ENCODE measurements at regions not wholly inside any gene's neighbourhood (a gene's known extent, or its start where the extent isn't known, plus 50 kb on each side); places are given as distances from the start of the nearest gene placed in this dataset.
"Not testable (repeated sequence)": the region's sequence is repeated elsewhere in the genome, so short reads cannot be mapped to it uniquely, and the experiment has no call there.

DNA sequence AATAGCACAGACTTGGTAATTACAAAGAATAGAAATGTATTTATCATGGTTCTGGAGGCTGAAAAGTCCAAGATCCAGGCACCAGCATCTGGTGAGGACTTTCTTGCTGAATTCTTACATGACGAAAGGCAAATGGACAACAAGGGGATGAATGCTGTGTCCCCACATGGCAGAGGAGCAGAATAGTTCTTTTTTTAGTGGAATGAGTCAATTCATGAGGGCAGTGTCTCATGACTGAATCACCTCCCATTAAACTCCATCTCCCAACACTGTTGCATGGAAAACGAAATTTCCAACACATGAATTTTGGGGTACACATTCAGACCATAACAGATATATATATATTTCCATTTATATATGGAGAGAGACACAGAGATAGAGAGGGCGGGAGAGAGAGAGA lies 628.3 kb downstream of the TRIML1 start:
- intact Hi-C loops (cut with micrococcal nuclease) = no loop called here
- ATAC-seq = no peak

DNA sequence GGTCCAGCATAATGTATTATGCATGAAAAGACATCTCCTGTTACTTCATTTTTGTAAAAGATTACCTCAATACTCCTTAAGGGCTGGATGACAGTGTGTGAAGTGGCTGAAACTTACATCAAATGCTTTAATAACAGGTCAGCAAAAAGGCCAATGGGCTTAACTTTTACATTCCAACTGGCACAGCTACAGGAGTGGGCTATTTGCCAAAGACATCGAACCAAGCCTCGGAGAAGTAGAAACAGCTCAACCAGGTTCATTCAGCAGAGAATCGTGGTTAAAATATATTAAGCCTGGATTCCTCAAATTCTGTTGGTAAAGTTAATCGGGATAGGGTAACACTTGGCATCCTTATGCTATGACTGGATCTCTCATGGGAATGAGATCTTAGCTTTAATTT lies 639.7 kb downstream of the TRIML1 start:
- intact Hi-C loops (cut with micrococcal nuclease) = no loop called here
- DNase-seq (no peak), ATAC-seq (no peak)

More for the DNA sequence above, 628.3 kb downstream of the TRIML1 start:
- DNase-seq = no peak

- intact Hi-C loops (cut with micrococcal nuclease) = no loop called here
- DNase-seq (no peak), ATAC-seq (no peak)
Measured at GRCh38 chr4:188779581-188779980, 640.3 kb downstream of the TRIML1 start.

DNA sequence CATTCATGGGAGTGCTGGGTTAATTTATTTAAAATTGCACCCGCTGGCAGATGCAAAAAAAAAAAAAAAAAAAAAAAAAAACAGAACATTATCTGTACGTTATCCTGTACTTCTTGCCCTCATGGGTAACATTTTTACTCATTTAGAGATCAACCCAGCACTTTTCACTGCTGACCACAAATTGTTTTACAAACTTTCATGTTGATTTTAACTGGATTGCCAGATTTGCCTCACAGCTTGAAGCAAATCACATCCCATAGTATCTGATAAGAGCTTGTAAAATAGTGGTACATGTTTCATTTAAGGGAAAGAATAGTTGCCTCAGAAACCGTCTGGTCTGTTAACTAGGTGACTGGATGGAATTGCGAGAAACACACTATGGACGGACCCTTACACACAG lies 640.8 kb downstream of the TRIML1 start:
- DNase-seq (no peak), ATAC-seq (no peak)
- intact Hi-C loops (cut with micrococcal nuclease) = no loop called here

DNA sequence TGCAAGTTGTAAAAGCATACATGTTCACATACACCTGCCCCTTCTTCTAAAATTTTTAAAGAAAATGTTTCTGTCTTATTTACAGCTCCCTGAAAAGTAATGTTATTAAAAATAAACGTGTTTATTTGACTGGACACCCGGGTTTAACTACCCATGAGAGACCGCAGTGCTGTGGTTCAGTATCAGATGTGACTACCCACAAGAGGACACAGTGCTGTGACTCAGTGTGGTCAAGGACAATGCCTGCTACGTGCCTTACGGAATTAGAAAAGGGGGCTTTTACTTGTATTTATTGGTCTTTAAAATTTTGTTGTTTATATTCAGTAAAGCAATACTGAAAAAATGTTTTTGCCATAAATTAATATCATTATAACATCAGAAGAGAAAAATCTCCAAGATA lies 641.4 kb downstream of the TRIML1 start:
- intact Hi-C loops (cut with micrococcal nuclease) = no loop called here
- ATAC-seq = no peak
- no peak for DNase-seq

DNA sequence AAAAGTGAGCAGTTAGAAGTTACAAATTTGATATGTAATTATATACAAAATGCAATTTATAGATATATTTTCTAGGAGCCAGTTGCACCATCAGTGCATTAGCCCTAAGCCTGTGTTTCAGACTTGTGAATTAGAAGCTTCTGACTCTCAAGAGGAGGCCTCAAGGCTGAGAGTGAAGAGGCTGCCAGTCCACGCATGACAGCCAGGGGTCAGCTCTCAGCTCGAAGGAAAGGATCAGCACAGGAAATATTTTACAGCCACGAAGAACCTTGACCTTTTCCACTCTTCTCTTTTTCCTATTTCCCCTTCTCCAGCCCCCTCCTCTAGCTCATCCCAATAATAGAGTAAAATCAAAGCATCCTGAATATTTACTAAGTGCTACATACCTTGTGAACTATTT lies 642.4 kb downstream of the TRIML1 start:
- intact Hi-C loops (cut with micrococcal nuclease) = no loop called here
- ATAC-seq (no peak), DNase-seq (no peak)

DNA sequence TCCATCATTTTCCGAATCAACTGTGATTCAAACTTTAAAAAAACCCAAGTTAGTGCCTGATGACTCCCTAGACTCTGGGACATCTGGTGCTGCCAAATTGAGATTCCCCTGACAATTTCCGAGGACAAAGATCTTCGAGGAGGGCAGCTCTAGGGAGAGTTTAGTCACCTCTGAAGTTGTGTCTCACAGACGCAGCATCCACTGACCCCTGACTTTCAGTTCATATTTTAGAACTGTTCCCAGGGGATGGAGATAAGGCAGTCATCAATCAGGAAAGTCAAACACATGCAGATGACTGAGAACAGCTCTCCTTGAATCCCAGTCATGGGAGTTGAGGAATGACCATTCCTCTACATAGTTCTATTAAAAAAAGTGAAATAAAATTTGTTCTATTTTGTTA lies 643.9 kb downstream of the TRIML1 start:
- intact Hi-C loops (cut with micrococcal nuclease) = no loop called here
- DNase-seq = no peak
- ATAC-seq = peak; percentile 30

DNA sequence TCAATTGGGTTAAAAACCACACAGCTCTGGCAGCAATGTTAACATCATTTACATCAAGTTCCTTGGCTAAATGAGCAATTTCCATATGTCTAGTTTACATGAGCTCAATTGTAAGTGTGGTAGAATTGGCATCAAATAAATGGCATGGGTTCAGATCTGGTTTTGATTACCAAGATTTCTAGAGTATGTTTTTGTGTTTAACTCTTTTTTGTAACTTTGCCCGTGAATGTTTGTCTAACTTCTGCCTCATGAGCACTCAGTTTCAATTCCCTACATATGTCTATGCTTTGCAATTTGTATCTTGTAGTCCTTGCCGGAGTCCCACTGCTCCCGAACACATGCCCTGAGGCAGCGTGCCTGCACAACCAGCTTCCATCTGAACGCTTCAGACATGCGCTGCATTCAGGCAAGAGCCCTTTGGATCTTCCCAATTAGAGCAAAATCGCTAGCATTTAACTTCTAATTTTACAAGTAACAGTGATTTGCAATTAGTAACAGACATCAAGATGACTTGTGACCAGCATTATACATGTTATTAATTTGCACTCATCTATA lies 644.4 kb downstream of the TRIML1 start:
- no peak for ATAC-seq
- intact Hi-C loops (cut with micrococcal nuclease) = no loop called here
- no peak for DNase-seq

DNA sequence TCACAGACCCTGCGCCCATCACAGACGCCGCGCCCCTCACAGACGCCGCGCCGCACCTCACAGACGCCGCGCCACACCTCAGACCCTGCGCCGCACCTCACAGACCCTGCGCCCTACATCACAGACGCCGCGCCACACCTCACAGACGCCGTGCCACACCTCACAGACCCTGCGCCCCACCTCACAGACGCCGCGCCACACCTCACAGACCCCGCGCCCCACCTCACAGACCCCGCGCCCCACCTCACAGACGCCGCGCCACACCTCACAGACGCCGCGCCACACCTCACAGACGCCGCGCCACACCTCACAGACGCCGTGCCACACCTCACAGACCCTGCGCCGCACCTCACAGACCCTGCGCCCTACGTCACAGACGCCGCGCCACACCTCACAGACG lies 657.4 kb downstream of the TRIML1 start:
- intact Hi-C loops (cut with micrococcal nuclease); DNase-seq; ATAC-seq: not testable (repeated sequence)

DNA sequence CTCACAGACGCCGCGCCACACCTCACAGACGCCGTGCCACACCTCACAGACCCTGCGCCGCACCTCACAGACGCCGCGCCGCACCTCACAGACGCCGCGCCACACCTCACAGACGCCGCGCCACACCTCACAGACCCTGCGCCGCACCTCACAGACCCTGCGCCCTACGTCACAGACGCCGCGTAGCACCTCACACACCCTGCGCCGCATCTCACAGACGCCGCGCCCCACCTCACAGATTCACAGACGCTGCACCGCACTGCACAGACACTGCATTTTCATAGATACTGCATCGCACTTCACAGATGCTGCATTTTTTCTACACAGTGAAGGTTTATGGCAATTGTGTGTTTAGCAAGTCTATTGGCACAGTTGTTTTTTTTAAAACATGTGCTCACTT lies 657.8 kb downstream of the TRIML1 start:
- intact Hi-C loops (cut with micrococcal nuclease); ATAC-seq; DNase-seq: not testable (repeated sequence)

DNA sequence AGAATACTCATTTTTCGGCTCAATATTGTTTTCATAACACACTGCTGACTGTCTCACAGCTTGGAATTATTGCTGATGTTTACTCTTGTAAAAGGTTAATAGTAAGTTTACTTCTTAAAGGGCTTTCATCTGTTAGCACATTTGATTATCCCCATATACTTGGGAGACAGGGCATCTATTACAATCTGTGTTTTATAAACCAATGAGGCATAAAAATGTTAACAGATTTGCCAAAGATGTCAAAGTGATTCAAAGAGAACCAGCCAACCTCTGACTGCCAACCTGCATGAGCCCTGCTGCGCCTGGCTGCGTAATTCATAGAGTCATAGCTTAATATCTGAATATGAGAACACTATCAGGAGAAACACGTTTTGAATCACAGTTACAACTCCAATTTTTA lies 665.6 kb downstream of the TRIML1 start:
- intact Hi-C loops (cut with micrococcal nuclease) = no loop called here
- DNase-seq = no peak
- no peak for ATAC-seq

DNA sequence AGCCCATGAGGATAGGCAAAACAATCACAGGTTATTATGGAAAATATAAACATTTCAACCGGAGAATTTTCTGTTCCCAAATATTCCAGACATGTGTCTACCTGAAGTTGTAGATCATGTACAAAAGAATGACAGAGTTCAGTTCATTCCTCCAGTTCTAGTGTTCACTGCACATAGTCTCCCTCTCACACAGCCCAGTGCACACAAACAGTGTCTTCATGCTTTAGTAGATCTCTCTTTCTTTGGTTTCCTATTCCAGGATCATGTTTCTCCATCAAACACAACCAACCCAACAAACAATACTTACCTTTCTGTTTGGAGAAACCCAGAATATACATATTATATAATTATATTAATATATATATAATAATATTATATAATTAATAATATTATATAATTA lies 671.9 kb downstream of the TRIML1 start:
- ATAC-seq (no peak), DNase-seq (no peak)
- intact Hi-C loops (cut with micrococcal nuclease) = no loop called here

GRCh38 chr4:188812644-188813043 lies 673.4 kb downstream of the TRIML1 start:
- ATAC-seq (no peak), DNase-seq (no peak)
- intact Hi-C loops (cut with micrococcal nuclease) = no loop called here

DNA sequence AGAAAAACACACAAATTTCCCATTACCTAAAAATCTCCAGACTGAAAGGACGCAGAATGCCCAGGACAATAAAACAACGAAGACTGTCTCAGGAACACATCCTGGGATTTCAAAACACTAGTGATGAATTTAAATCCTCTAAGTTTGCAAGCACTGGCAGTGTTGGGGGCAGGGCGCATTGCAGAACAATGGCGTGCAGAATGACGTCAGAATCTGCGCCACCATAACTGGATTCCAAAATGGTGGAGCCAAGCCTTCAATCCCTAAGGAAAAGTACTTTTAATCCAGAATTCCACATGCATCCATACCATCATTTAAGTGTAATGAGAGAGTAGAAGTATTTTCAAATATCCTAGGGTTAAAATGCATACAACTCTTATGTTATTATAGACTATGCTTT lies 679.1 kb downstream of the TRIML1 start:
- no peak for DNase-seq
- intact Hi-C loops (cut with micrococcal nuclease) = no loop called here
- no peak for ATAC-seq

GRCh38 chr4:188819233-188819632 lies 680.0 kb downstream of the TRIML1 start:
- ATAC-seq = no peak
- DNase-seq = no peak
- intact Hi-C loops (cut with micrococcal nuclease) = no loop called here

GRCh38 chr4:188821500-188821899 lies 682.3 kb downstream of the TRIML1 start:
- DNase-seq (no peak), ATAC-seq (no peak)
- intact Hi-C loops (cut with micrococcal nuclease) = no loop called here

- ATAC-seq (no peak), DNase-seq (no peak)
- intact Hi-C loops (cut with micrococcal nuclease) = no loop called here
Measured at GRCh38 chr4:188822698-188823097, 683.5 kb downstream of the TRIML1 start.

- no peak for ATAC-seq
- no peak for DNase-seq
Measured at GRCh38 chr4:188824553-188824952, 685.3 kb downstream of the TRIML1 start.

DNA sequence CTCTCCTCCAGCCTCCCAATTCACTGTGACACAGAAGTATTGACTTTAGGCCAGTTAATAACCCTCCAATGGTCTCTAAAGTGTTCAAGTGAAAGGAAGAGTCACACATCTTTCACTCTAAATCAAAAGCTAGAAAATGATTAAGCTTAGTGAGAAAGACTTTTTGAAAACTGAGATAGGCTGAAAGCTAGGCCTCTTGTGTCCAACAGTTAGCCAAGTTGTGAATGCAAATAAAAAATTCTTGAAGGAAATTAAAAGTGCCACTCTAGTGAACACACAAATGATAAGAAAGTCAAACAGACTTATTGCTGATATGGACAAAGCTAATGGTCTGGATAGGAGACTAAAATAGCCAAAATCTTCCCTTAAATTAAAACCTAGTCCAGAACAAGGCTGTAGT lies 687.2 kb downstream of the TRIML1 start:
- ATAC-seq = no peak
- DNase-seq = no peak
- intact Hi-C loops (cut with micrococcal nuclease) = no loop called here

More at GRCh38 chr4:188824553-188824952, 685.3 kb downstream of the TRIML1 start:
- intact Hi-C loops (cut with micrococcal nuclease) = no loop called here

DNA sequence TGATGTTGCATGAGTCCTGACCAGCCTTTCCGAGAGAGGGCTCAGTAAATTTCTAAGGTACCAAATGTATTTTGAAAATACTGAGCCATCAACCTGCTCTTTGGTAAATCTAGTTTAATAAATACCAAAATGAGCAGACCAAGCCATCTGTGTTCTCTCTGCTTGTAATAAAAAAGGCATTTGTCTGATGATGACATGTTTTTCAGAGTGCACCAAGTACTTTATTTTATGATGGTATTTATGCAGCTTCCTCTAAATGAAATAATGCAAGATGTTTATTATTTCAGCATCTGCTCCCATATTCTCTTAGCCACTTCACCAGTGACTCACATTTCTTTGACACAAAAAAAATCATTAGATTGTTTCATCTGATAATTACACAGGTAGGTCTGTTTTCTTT lies 700.5 kb downstream of the TRIML1 start:
- DNase-seq (no peak), ATAC-seq (no peak)
- intact Hi-C loops (cut with micrococcal nuclease) = no loop called here

DNA sequence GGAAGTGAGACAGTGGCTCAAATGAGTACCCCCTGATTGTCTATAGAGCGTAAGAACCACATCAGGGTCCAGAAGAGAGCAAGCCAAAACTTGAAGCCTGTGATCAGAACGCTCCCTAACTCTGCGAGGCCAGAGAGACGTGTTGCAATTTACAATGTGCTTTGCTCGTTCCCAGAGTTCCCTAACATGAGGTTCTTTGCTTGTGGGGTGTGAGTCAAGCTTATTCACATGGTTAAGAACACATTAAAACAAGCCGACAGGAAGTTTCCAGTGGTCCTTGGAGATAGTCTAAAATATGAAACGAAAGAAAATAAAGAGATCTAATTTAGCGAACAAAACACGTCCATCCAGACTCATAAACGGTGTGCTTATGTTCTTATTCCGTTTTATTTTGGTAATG lies 702.3 kb downstream of the TRIML1 start:
- DNase-seq (no peak), ATAC-seq (no peak)
- intact Hi-C loops (cut with micrococcal nuclease) = no loop called here

- intact Hi-C loops (cut with micrococcal nuclease) = no loop called here
- DNase-seq (no peak), ATAC-seq (no peak)
Measured at GRCh38 chr4:188854436-188854835, 715.2 kb downstream of the TRIML1 start.
